SU-DHL-6 (cell line): ENCODE measurements at regions not wholly inside any gene's neighbourhood (a gene's known extent, or its start where the extent isn't known, plus 50 kb on each side); places are given as distances from the start of the nearest gene placed in this dataset.

Source experiments
- H2AFZ ChIP-seq: fragments of 200-600 bp; sonication (generic); 2 replicates; pipeline ENCODE4 v1.6.1; 2014; ENCODE audit warnings: low read depth, mild to moderate bottlenecking, moderate library complexity, mixed read lengths, antibody characterized with exemption, low read length; ENCODE audit not compliant: severe bottlenecking
- H3F3A ChIP-seq: fragments of 200-600 bp; shearing (Covaris generic); 2 replicates; pipeline ENCODE4 v1.6.0; 2016; ENCODE audit warnings: antibody characterized with exemption, mild to moderate bottlenecking; ENCODE audit not compliant: insufficient read depth
- H3K27ac ChIP-seq: fragments of 200-600 bp; sonication (generic); 2 replicates; pipeline ENCODE4 v1.5.1; 2016; ENCODE audit warnings: low read depth, mild to moderate bottlenecking, low read length, moderate library complexity, mixed read lengths
- H3K27me3 ChIP-seq: fragments of 200-600 bp; sonication (generic), shearing (Covaris generic); 2 replicates; pipeline ENCODE4 v1.6.0; 2014; ENCODE audit warnings: mild to moderate bottlenecking, low read length
- H3K36me3 ChIP-seq: fragments of 200-600 bp; sonication (generic); 2 replicates; pipeline ENCODE4 v1.6.1; 2014; ENCODE audit warnings: mild to moderate bottlenecking, low read length, mixed read lengths
- H3K4me2 ChIP-seq: fragments of 300-600, 200-600 bp; shearing (Covaris generic), sonication (generic); 2 replicates; pipeline ENCODE4 v1.6.0; 2014; ENCODE audit warnings: low read length, low read depth, mild to moderate bottlenecking; ENCODE audit not compliant: poor library complexity, severe bottlenecking
- H3K4me3 ChIP-seq: fragments of 200-600 bp; sonication (generic); 2 replicates; pipeline ENCODE4 v1.5.1; 2014; ENCODE audit warnings: antibody characterized with exemption, low read length, mild to moderate bottlenecking, mixed read lengths; ENCODE audit not compliant: insufficient read depth, poor library complexity, severe bottlenecking
- H3K79me2 ChIP-seq: fragments of 200-600 bp; sonication (generic); 2 replicates; pipeline ENCODE4 v1.6.1; 2014; ENCODE audit warnings: mild to moderate bottlenecking, low read length, moderate library complexity; ENCODE audit not compliant: insufficient read depth
- H3K9ac ChIP-seq: fragments of 200-600 bp; sonication (generic); 2 replicates; pipeline ENCODE4 v1.7.0; 2014; ENCODE audit warnings: mild to moderate bottlenecking, low read length
- H3K9me2 ChIP-seq: fragments of 200-600 bp; sonication (generic); replicated peaks from 2 replicates; pipeline ENCODE4 v1.6.1; 2014; ENCODE audit warnings: low read length; ENCODE audit not compliant: insufficient read depth
- H3K9me3 ChIP-seq: fragments of 200-600 bp; sonication (generic); 2 replicates; pipeline ENCODE4 v1.6.1; 2014; ENCODE audit warnings: low read length, mixed read lengths; ENCODE audit not compliant: insufficient read depth
- H4K20me1 ChIP-seq: fragments of 200-600 bp; sonication (generic); 2 replicates; pipeline ENCODE4 v1.6.1; 2014; ENCODE audit warnings: low read depth, mild to moderate bottlenecking, antibody characterized with exemption, low read length, moderate library complexity, mixed read lengths
- CTCF ChIP-seq: fragments of 200-600 bp; sonication (generic); IDR thresholded peaks from one replicate; pipeline ENCODE4 v1.5.1; 2017; ENCODE audit warnings: antibody characterized with exemption, mild to moderate bottlenecking, low read length, moderate library complexity; ENCODE audit not compliant: insufficient read depth, poor library complexity, severe bottlenecking
- EZH2phosphoT487 ChIP-seq: fragments of 200-600 bp; sonication (generic), shearing (Covaris generic); conservative IDR thresholded peaks from 2 replicates; pipeline ENCODE4 v1.6.1; 2018; ENCODE audit warnings: mild to moderate bottlenecking, antibody characterized with exemption, low read length, moderate library complexity, mixed read lengths

- Histone ChIP-seq H3K4me3 (no peak overlapping the region), H2AFZ (no peak overlapping the region), H3F3A (no peaks in the 10 kb centered on the region), H3K27me3 (no peaks in the 10 kb centered on the region), H4K20me1 (no peaks in the 10 kb centered on the region), H3K9me2 (no peaks in the 10 kb centered on the region), H3K9ac (no peak overlapping the region), H3K36me3 (no peaks in the 10 kb centered on the region), H3K9me3 (no peaks in the 10 kb centered on the region), H3K4me2 (no peak overlapping the region), H3K79me2 (no peaks in the 10 kb centered on the region), H3K27ac (no peak overlapping the region)
- TF ChIP-seq EZH2phosphoT487 (no peak), CTCF (no peak)
Observed at GRCh38 chr2:176847575-176847974, 365.0 kb upstream of the HNRNPA3 start.

- Histone ChIP-seq H3K36me3 (no peaks in the 10 kb centered on the region), H4K20me1 (no peaks in the 10 kb centered on the region), H3K9me2 (no peaks in the 10 kb centered on the region), H2AFZ (no peak overlapping the region), H3K27me3 (no peaks in the 10 kb centered on the region), H3F3A (no peaks in the 10 kb centered on the region), H3K4me3 (no peak overlapping the region), H3K9ac (no peak overlapping the region), H3K79me2 (no peaks in the 10 kb centered on the region), H3K27ac (no peak overlapping the region), H3K4me2 (no peak overlapping the region), H3K9me3 (no peaks in the 10 kb centered on the region)
- no peak for TF ChIP-seq EZH2phosphoT487
- no peak for TF ChIP-seq CTCF
Observed at GRCh38 chr2:176848844-176849243, 363.8 kb upstream of the HNRNPA3 start.

GRCh38 chr2:176851200-176851888, 361.2 kb upstream of the HNRNPA3 start:
- H3K79me2 ChIP-seq: no peaks in the 10 kb centered on the region
- H3K27me3 ChIP-seq: no peaks in the 10 kb centered on the region
- H3K9me2 ChIP-seq: no peaks in the 10 kb centered on the region
- H4K20me1 ChIP-seq: no peaks in the 10 kb centered on the region
- no peaks in the 10 kb centered on the region for H3F3A ChIP-seq
- H3K4me2 ChIP-seq: no peak overlapping the region
- no peaks in the 10 kb centered on the region for H3K9me3 ChIP-seq
- TF ChIP-seq CTCF (no peak), EZH2phosphoT487 (no peak)
- no peak overlapping the region for H3K9ac ChIP-seq
- H3K4me3 ChIP-seq: no peak overlapping the region
- H3K36me3 ChIP-seq: no peaks in the 10 kb centered on the region
- no peak overlapping the region for H2AFZ ChIP-seq
- no peak overlapping the region for H3K27ac ChIP-seq
